Mesenchymal stem cell (in vitro differentiated cells and primary cell): ENCODE measurements at regions not wholly inside any gene's neighbourhood (a gene's known extent, or its start where the extent isn't known, plus 50 kb on each side); places are given as distances from the start of the nearest gene placed in this dataset.

Experiments
- DNase-seq: peaks from one replicate; pipeline ENCODE4 v3.0.0-alpha.2; 2013
- H2AFZ ChIP-seq: one replicate; pipeline ENCODE4 v1.6.1; 2013; ENCODE audit warnings: low read depth, mild to moderate bottlenecking, control low read depth, inconsistent platforms, low read length, moderate library complexity
- H2AK5ac ChIP-seq: 2 replicates; pipeline ENCODE4 v1.6.1; 2013; ENCODE audit warnings: low read length, moderate library complexity, mild to moderate bottlenecking, inconsistent platforms; ENCODE audit not compliant: severe bottlenecking
- H2BK120ac ChIP-seq: one replicate; pipeline ENCODE4 v1.6.1; 2013; ENCODE audit warnings: low read depth, mild to moderate bottlenecking, inconsistent platforms, low read length, moderate library complexity
- H2BK12ac ChIP-seq, 2 experiments: one replicate each; pipeline ENCODE4 v1.6.1; 2013; ENCODE audit warnings: inconsistent platforms in 2 of 2, low read length in 2 of 2, mild to moderate bottlenecking in 2 of 2, moderate library complexity in 2 of 2, control low read depth in 1 of 2
- H2BK15ac ChIP-seq: one replicate; pipeline ENCODE4 v1.6.1; 2013; ENCODE audit warnings: mild to moderate bottlenecking, low read depth, inconsistent platforms; ENCODE audit not compliant: poor library complexity, severe bottlenecking
- H2BK5ac ChIP-seq: 2 replicates; pipeline ENCODE4 v1.6.1; 2013; ENCODE audit warnings: low read depth, mild to moderate bottlenecking, low read length, control low read depth, inconsistent platforms; ENCODE audit not compliant: poor library complexity, severe bottlenecking
- H3K14ac ChIP-seq, 2 experiments: one replicate each; pipeline ENCODE4 v1.6.1; 2013; ENCODE audit warnings: inconsistent platforms in 2 of 2, low read length in 2 of 2, control low read depth in 1 of 2, mild to moderate bottlenecking in 1 of 2, moderate library complexity in 1 of 2
- H3K18ac ChIP-seq, 2 experiments: one replicate each; pipeline ENCODE4 v1.6.1; 2013; ENCODE audit warnings: inconsistent platforms in 2 of 2, low read length in 2 of 2, control low read depth in 1 of 2, low read depth in 1 of 2, mild to moderate bottlenecking in 1 of 2
- H3K23ac ChIP-seq, 2 experiments: one replicate each; pipeline ENCODE4 v1.6.1; 2013; ENCODE audit warnings: inconsistent platforms in 2 of 2, low read length in 2 of 2, mild to moderate bottlenecking in 2 of 2, moderate library complexity in 2 of 2, control low read depth in 1 of 2
- H3K27ac ChIP-seq: 2 replicates; pipeline ENCODE4 v1.5.1; 2013; ENCODE audit warnings: mild to moderate bottlenecking, moderate library complexity, low read length, control low read depth, inconsistent platforms; ENCODE audit not compliant: poor library complexity, severe bottlenecking
- H3K27me3 ChIP-seq, 2 experiments: 2 replicates each; pipeline versions ENCODE4 v1.6.1 to v1.7.0; 2013; ENCODE audit warnings: low read length in 2 of 2, mild to moderate bottlenecking in 2 of 2, moderate library complexity in 2 of 2, control low read depth in 1 of 2, inconsistent platforms in 1 of 2; ENCODE audit not compliant: control insufficient read depth in 1 of 2, insufficient read depth in 1 of 2
- H3K36me3 ChIP-seq, 2 experiments: 2 replicates each; pipeline versions ENCODE4 v1.6.1 to v1.7.0; 2013; ENCODE audit warnings: low read length in 2 of 2, control low read depth in 1 of 2, inconsistent platforms in 1 of 2, low read depth in 1 of 2, mild to moderate bottlenecking in 1 of 2; ENCODE audit not compliant: insufficient read depth in 2 of 2, control insufficient read depth in 1 of 2
- H3K4ac ChIP-seq, 2 experiments: one replicate each; pipeline ENCODE4 v1.6.1; 2013; ENCODE audit warnings: inconsistent platforms in 2 of 2, low read length in 2 of 2, mild to moderate bottlenecking in 2 of 2, moderate library complexity in 2 of 2, control low read depth in 1 of 2, low read depth in 1 of 2
- H3K4me1 ChIP-seq: 2 replicates; pipeline ENCODE4 v1.6.1; 2013; ENCODE audit warnings: low read depth, low read length, control low read depth; ENCODE audit not compliant: control insufficient read depth, insufficient read depth
- H3K4me2 ChIP-seq: 2 replicates; pipeline ENCODE4 v1.6.1; 2013; ENCODE audit warnings: low read length, mild to moderate bottlenecking, inconsistent platforms; ENCODE audit not compliant: poor library complexity, severe bottlenecking
- H3K4me3 ChIP-seq, 2 experiments: 2 replicates each; pipeline versions ENCODE4 v1.5.1 to v1.7.0; 2013; ENCODE audit warnings: low read length in 2 of 2, mild to moderate bottlenecking in 2 of 2, control low read depth in 1 of 2, low read depth in 1 of 2; ENCODE audit not compliant: insufficient read depth in 1 of 2
- H3K79me1 ChIP-seq: replicated peaks from 2 replicates; pipeline ENCODE4 v1.6.1; 2013; ENCODE audit warnings: mild to moderate bottlenecking, control low read depth, low read length, inconsistent platforms; ENCODE audit not compliant: poor library complexity, severe bottlenecking
- H3K9ac ChIP-seq: 2 replicates; pipeline ENCODE4 v1.7.0; 2013; ENCODE audit warnings: mild to moderate bottlenecking, low read length, moderate library complexity
- H3K9me3 ChIP-seq: 2 replicates; pipeline ENCODE4 v1.7.0; 2013; ENCODE audit warnings: mild to moderate bottlenecking, low read length; ENCODE audit not compliant: control insufficient read depth
- H4K8ac ChIP-seq: one replicate; pipeline ENCODE4 v1.6.1; 2013; ENCODE audit warnings: inconsistent platforms, mild to moderate bottlenecking, low read length, moderate library complexity
- H4K91ac ChIP-seq: one replicate; pipeline ENCODE4 v1.6.1; 2013; ENCODE audit warnings: mild to moderate bottlenecking, low read length, inconsistent platforms
- WGBS: methylation state at CpG from one replicate; pipeline ENCODE4 v1.1.7; 2013; ENCODE audit warnings: mixed read lengths; 5-methylcytosine and 5-hydroxymethylcytosine counted together

- H4K8ac ChIP-seq = no peak overlapping the region
Measured at GRCh38 chr1:194640322-194640721, 1453.9 kb upstream of the B3GALT2 start.

GRCh38 chr1:194629011-194629410 is 1442.6 kb upstream of the B3GALT2 start:
- no peak overlapping the region for H3K4me3 ChIP-seq
- H2BK120ac ChIP-seq = no peak overlapping the region
- no peak overlapping the region for H3K27ac ChIP-seq
- H3K4ac ChIP-seq = no peak overlapping the region
- H2AK5ac ChIP-seq = no peak overlapping the region
- H3K18ac ChIP-seq = no peak overlapping the region
- H3K79me1 ChIP-seq = no peaks in the 10 kb centered on the region
- no peak for DNase-seq
- no peaks in the 10 kb centered on the region for H3K36me3 ChIP-seq
- H4K91ac ChIP-seq = no peak overlapping the region
- WGBS = 60% methylated on average over 2 of the region's 2 CpGs
- H2BK5ac ChIP-seq = no peak overlapping the region
- no peak overlapping the region for H3K14ac ChIP-seq
- no peaks in the 10 kb centered on the region for H3K4me1 ChIP-seq
- H3K4me2 ChIP-seq = no peak overlapping the region
- no peak overlapping the region for H2AFZ ChIP-seq
- H2BK12ac ChIP-seq = no peak overlapping the region
- H4K8ac ChIP-seq = no peak overlapping the region
- H3K9ac ChIP-seq = no peak overlapping the region
- no peaks in the 10 kb centered on the region for H3K27me3 ChIP-seq
- no peak overlapping the region for H3K23ac ChIP-seq
- no peak overlapping the region for H2BK15ac ChIP-seq
- H3K9me3 ChIP-seq = peaks cover 25% of the 10 kb centered on the region

More at GRCh38 chr1:194640322-194640721, 1453.9 kb upstream of the B3GALT2 start:
- Histone ChIP-seq H2BK120ac (no peak overlapping the region), H2BK5ac (no peak overlapping the region), H3K79me1 (no peaks in the 10 kb centered on the region), H3K36me3 (no peaks in the 10 kb centered on the region), H3K27ac (no peak overlapping the region), H3K9me3 (peaks cover 9% of the 10 kb centered on the region), H3K4me3 (no peak overlapping the region), H3K23ac (no peak overlapping the region), H3K4me1 (no peaks in the 10 kb centered on the region), H2BK15ac (no peak overlapping the region), H2AK5ac (no peak overlapping the region), H2BK12ac (no peak overlapping the region), H3K27me3 (no peaks in the 10 kb centered on the region), H3K14ac (no peak overlapping the region), H3K4ac (no peak overlapping the region), H4K91ac (no peak overlapping the region), H3K18ac (no peak overlapping the region), H2AFZ (no peak overlapping the region), H3K4me2 (no peak overlapping the region), H3K9ac (no peak overlapping the region)
- 82% methylated on average over 2 of the region's 2 CpGs for WGBS
- DNase-seq = no peak

GRCh38 chr1:194624833-194625232 is 1438.4 kb upstream of the B3GALT2 start:
- Histone ChIP-seq H2AK5ac (no peak overlapping the region), H3K9ac (no peak overlapping the region), H3K79me1 (no peaks in the 10 kb centered on the region), H3K4me3 (no peak overlapping the region), H2BK5ac (no peak overlapping the region), H2AFZ (no peak overlapping the region), H3K4ac (no peak overlapping the region), H4K8ac (no peak overlapping the region), H3K27ac (no peak overlapping the region), H3K27me3 (no peaks in the 10 kb centered on the region), H3K14ac (no peak overlapping the region), H2BK12ac (no peak overlapping the region), H3K4me1 (no peaks in the 10 kb centered on the region), H4K91ac (no peak overlapping the region), H3K4me2 (no peak overlapping the region), H2BK120ac (no peak overlapping the region), H3K18ac (no peak overlapping the region), H3K9me3 (peaks cover 41% of the 10 kb centered on the region), H3K36me3 (no peaks in the 10 kb centered on the region), H2BK15ac (no peak overlapping the region), H3K23ac (no peak overlapping the region)
- DNase-seq = no peak
- 95% methylated on average over 4 of the region's 4 CpGs for WGBS

DNA sequence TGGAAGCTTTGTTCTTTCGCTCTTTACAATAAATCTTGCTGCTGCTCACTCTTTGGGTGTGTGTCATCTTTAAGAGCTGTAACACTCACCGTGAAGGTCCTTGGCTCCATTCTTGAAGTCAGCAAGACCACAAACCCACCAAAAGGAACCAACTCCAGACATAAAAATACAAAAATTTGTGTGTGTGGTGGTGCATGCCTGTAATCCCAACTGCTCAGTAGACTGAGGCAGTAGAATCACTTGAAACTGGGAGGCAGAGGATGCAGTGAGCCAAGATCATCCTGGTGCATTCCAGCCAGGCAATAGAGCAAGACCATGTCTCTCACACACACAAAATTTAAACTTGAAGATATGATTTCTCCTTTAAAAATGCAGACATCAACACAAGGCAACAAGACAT is 1431.7 kb upstream of the B3GALT2 start:
- Histone ChIP-seq H2AFZ (no peak overlapping the region), H2AK5ac (no peak overlapping the region), H3K18ac (no peak overlapping the region), H3K9me3 (peaks cover 34% of the 10 kb centered on the region), H2BK5ac (no peak overlapping the region), H3K27me3 (no peaks in the 10 kb centered on the region), H3K4me2 (no peak overlapping the region), H2BK12ac (no peak overlapping the region), H3K36me3 (no peaks in the 10 kb centered on the region), H2BK120ac (no peak overlapping the region), H4K91ac (no peak overlapping the region), H3K4me1 (no peaks in the 10 kb centered on the region), H3K9ac (no peak overlapping the region), H4K8ac (no peak overlapping the region), H3K4ac (no peak overlapping the region), H3K14ac (no peak overlapping the region), H3K23ac (no peak overlapping the region), H3K79me1 (no peaks in the 10 kb centered on the region), H3K4me3 (no peak overlapping the region), H3K27ac (peak overlapping the region; percentile 39), H2BK15ac (no peak overlapping the region)
- 100% methylated on average over 2 of the region's 2 CpGs for WGBS
- DNase-seq = no peak
